ENCODE measurements at regions not wholly inside any gene's neighbourhood (a gene's known extent, or its start where the extent isn't known, plus 50 kb on each side); places are given as distances from the start of the nearest gene placed in this dataset.
"Not testable (repeated sequence)": the region's sequence is repeated elsewhere in the genome, so short reads cannot be mapped to it uniquely, and the experiment has no call there.

DNA sequence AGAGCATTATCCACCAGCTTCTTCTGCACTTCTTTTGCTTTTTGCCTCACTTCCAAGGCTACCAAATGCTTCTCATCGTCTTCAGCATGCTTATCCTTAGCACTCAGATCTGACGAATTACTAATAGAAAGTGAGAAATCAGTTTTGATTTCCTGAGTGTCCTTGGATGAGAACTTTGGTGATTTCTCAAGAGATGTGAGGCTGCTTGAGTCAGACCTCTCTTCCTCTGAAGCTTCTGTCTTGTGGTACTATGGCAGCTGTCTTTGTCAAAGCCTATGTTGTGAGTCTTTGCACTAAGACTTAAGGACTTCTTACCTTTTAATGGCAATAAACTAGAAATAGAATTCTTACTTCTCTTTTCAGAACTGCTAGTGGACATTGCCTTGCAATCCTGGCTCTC lies 169.9 kb downstream of the CPE start:
- H3K4me3 ChIP-seq (ENCODE audit: low read depth, low read length): no peak overlapping the region
- TF ChIP-seq CTCF (IDR thresholded peaks at IDR 0.05; ENCODE audit: insufficient read depth, low read depth, low read length, missing control alignments): no peak
- DNase-seq (ENCODE audit: low read depth): no peak

- DNase-seq (ENCODE audit: low read depth): no peak
- TF ChIP-seq CTCF (IDR thresholded peaks at IDR 0.05; ENCODE audit: insufficient read depth, low read depth, low read length, missing control alignments): no peak
- H3K4me3 ChIP-seq (ENCODE audit: low read depth, low read length): no peak overlapping the region
Measured at GRCh38 chr4:165553221-165553810, 174.5 kb downstream of the CPE start.

GRCh38 chr4:165555302-165555701 lies 176.5 kb downstream of the CPE start:
- no peak for TF ChIP-seq CTCF (IDR thresholded peaks at IDR 0.05; ENCODE audit: insufficient read depth, low read depth, low read length, missing control alignments)
- H3K4me3 ChIP-seq (ENCODE audit: low read depth, low read length): no peak overlapping the region
- DNase-seq (ENCODE audit: low read depth): no peak

GRCh38 chr4:165556383-165556782 lies 177.6 kb downstream of the CPE start:
- no peak for TF ChIP-seq CTCF (IDR thresholded peaks at IDR 0.05; ENCODE audit: insufficient read depth, low read depth, low read length, missing control alignments)
- no peak overlapping the region for H3K4me3 ChIP-seq (ENCODE audit: low read depth, low read length)
- no peak for DNase-seq (ENCODE audit: low read depth)

- H3K4me3 ChIP-seq (ENCODE audit: low read depth, low read length): no peak overlapping the region
- TF ChIP-seq CTCF (IDR thresholded peaks at IDR 0.05; ENCODE audit: insufficient read depth, low read depth, low read length, missing control alignments): no peak
- DNase-seq (ENCODE audit: low read depth): no peak
Measured at GRCh38 chr4:165560941-165561340, 182.1 kb downstream of the CPE start.

- no peak for TF ChIP-seq CTCF (IDR thresholded peaks at IDR 0.05; ENCODE audit: insufficient read depth, low read depth, low read length, missing control alignments)
- H3K4me3 ChIP-seq (ENCODE audit: low read depth, low read length): no peak overlapping the region
- DNase-seq (ENCODE audit: low read depth): no peak
Measured at GRCh38 chr4:165563851-165564250, 185.0 kb downstream of the CPE start.

DNA sequence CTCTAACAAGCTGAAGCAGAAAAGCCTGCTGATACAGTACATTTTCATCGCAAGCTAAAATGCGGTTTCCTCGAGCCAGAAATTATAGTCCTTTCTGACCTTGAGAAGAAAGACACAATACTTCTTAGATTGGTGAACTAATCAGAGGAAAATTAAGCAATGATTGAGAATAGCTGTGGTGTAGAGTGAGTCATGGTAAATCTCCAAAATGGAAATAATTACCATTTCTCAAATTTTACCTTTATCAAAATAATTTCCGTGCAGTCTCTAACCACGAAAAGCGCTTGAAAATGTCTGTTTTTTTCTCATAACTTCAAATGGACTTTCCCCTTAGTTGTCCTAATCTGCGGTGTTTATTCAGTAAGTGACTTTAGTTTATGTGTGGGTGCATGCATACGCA lies 190.2 kb downstream of the CPE start:
- no peak overlapping the region for H3K4me3 ChIP-seq (ENCODE audit: low read depth, low read length)
- no peak for DNase-seq (ENCODE audit: low read depth)
- TF ChIP-seq CTCF (IDR thresholded peaks at IDR 0.05; ENCODE audit: insufficient read depth, low read depth, low read length, missing control alignments): no peak

DNA sequence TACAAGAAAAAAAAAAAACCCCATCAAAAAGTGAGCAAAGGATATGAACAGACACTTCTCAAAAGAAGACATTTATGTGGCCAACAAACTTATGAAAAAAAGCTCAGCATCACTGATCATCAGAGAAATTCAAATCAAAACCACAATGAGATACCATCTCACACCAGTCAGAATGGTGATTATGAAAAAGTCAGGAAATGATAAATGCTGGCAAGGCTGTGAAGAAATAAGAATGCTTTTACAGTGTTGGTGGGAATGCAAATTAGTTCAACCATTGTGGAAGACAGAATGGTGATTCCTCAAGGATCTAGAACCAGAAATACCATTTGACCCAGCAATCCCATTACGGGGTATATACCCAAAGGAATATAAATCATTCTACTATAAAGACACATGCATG lies 192.7 kb downstream of the CPE start:
- not testable (repeated sequence) for H3K4me3 ChIP-seq (ENCODE audit: low read depth, low read length); DNase-seq (ENCODE audit: low read depth)

Measured in GM12865 (cell line).